Astrocyte (in vitro differentiated cells and primary cell): ENCODE measurements at regions not wholly inside any gene's neighbourhood (a gene's known extent, or its start where the extent isn't known, plus 50 kb on each side); places are given as distances from the start of the nearest gene placed in this dataset.
A peak's percentile ranks its signal among the peaks of the same experiment; 100 is the strongest.

Source experiments
- DNase-seq: peaks from one replicate; pipeline ENCODE4 v3.0.0-alpha.2; 2010; ENCODE audit warnings: low read depth
- FAIRE-seq: peaks from 2 replicates; lab custom pipeline; 2011; peaks lifted over from hg19 to GRCh38; lab: Jason Lieb, UNC
- H2AFZ ChIP-seq: 2 replicates; pipeline ENCODE4 v1.6.0; 2012; ENCODE audit warnings: low read depth, low read length, inconsistent platforms
- H3K27ac ChIP-seq: 2 replicates; pipeline ENCODE4 v1.5.1; 2011; ENCODE audit warnings: low read depth, low read length, inconsistent platforms
- H3K27me3 ChIP-seq: 2 replicates; pipeline ENCODE4 v1.6.0; 2011; ENCODE audit warnings: low read length, inconsistent platforms; ENCODE audit not compliant: insufficient read depth
- H3K36me3 ChIP-seq: 2 replicates; pipeline ENCODE4 v1.5.1; 2011; ENCODE audit warnings: low read length, inconsistent platforms; ENCODE audit not compliant: insufficient read depth
- H3K4me1 ChIP-seq: 2 replicates; pipeline ENCODE4 v1.5.1; 2011; ENCODE audit warnings: low read length, inconsistent platforms; ENCODE audit not compliant: insufficient read depth
- H3K4me2 ChIP-seq: 2 replicates; pipeline ENCODE4 v1.6.0; 2012; ENCODE audit warnings: low read length, inconsistent platforms
- H3K4me3 ChIP-seq: 2 replicates; pipeline ENCODE4 v1.5.1; 2011; ENCODE audit warnings: low read depth, mild to moderate bottlenecking, low read length, inconsistent platforms; ENCODE audit not compliant: insufficient read depth
- H3K79me2 ChIP-seq: 2 replicates; pipeline ENCODE4 v1.6.0; 2012; ENCODE audit warnings: mild to moderate bottlenecking, low read length, inconsistent platforms; ENCODE audit not compliant: insufficient read depth
- H3K9ac ChIP-seq: 2 replicates; pipeline ENCODE4 v1.6.0; 2012; ENCODE audit warnings: mild to moderate bottlenecking, low read length, inconsistent platforms
- H3K9me3 ChIP-seq: 2 replicates; pipeline ENCODE4 v1.5.1; 2012; ENCODE audit warnings: low read depth, mild to moderate bottlenecking, low read length, inconsistent platforms; ENCODE audit not compliant: insufficient read depth
- H4K20me1 ChIP-seq: 2 replicates; pipeline ENCODE4 v1.6.0; 2012; ENCODE audit warnings: low read length, inconsistent platforms; ENCODE audit not compliant: insufficient read depth
- H3K27ac Mint-ChIP-seq: one replicate; pipeline ENCODE4 v1.8.0; 2021; ENCODE audit warnings: mild to moderate bottlenecking, mixed read lengths; ENCODE audit not compliant: unreplicated experiment
- H3K27me3 Mint-ChIP-seq: one replicate; pipeline ENCODE4 v1.8.0; 2021; ENCODE audit warnings: low read depth, mixed read lengths; ENCODE audit not compliant: unreplicated experiment
- H3K36me3 Mint-ChIP-seq: one replicate; pipeline ENCODE4 v1.8.0; 2021; ENCODE audit warnings: low read depth, mixed read lengths; ENCODE audit not compliant: unreplicated experiment
- H3K4me1 Mint-ChIP-seq: one replicate; pipeline ENCODE4 v1.8.0; 2021; ENCODE audit warnings: low read depth, mixed read lengths; ENCODE audit not compliant: unreplicated experiment
- H3K4me3 Mint-ChIP-seq: one replicate; pipeline ENCODE4 v1.8.0; 2021; ENCODE audit warnings: mild to moderate bottlenecking, moderate library complexity, mixed read lengths; ENCODE audit not compliant: unreplicated experiment
- H3K9me3 Mint-ChIP-seq: one replicate; pipeline ENCODE4 v1.8.0; 2021; ENCODE audit warnings: mild to moderate bottlenecking, mixed read lengths; ENCODE audit not compliant: unreplicated experiment
- CTCF ChIP-seq: IDR thresholded peaks from 2 replicates; pipeline ENCODE4 v1.5.1; 2011; ENCODE audit warnings: low read depth, mild to moderate bottlenecking, inconsistent platforms, low read length, moderate library complexity; ENCODE audit not compliant: insufficient read depth
- EZH2 ChIP-seq: IDR thresholded peaks from 2 replicates; pipeline ENCODE4 v1.6.1; 2012; ENCODE audit warnings: mild to moderate bottlenecking, low read length, inconsistent platforms; ENCODE audit not compliant: insufficient read depth

- Histone ChIP-seq H3K9me3 (no peaks in the 10 kb centered on the region), H3K79me2 (no peaks in the 10 kb centered on the region), H3K9ac (no peak overlapping the region), H3K4me1 (no peaks in the 10 kb centered on the region), H3K36me3 (no peaks in the 10 kb centered on the region), H4K20me1 (no peaks in the 10 kb centered on the region), H3K4me2 (peak overlapping the region; percentile 5), H2AFZ (no peak overlapping the region), H3K27me3 (no peaks in the 10 kb centered on the region), H3K4me3 (no peak overlapping the region), H3K27ac (no peak overlapping the region)
- Mint-ChIP-seq H3K27ac (no peak overlapping the region), H3K9me3 (peaks cover 3% of the 10 kb centered on the region), H3K4me3 (no peak overlapping the region), H3K27me3 (no peaks in the 10 kb centered on the region), H3K36me3 (no peaks in the 10 kb centered on the region), H3K4me1 (no peaks in the 10 kb centered on the region)
- TF ChIP-seq CTCF = no peak
- no peak for TF ChIP-seq EZH2
- DNase-seq = no peak
- FAIRE-seq = no peak
These were observed 1373.8 kb upstream of the GOT2 start for GRCh38 chr16:60107871-60108270.

- H3K9me3 Mint-ChIP-seq = peaks cover 3% of the 10 kb centered on the region
- peak; percentile 83 for DNase-seq
- FAIRE-seq = no peak
- Histone ChIP-seq H3K9me3 (no peaks in the 10 kb centered on the region), H3K9ac (no peak overlapping the region), H2AFZ (no peak overlapping the region), H3K27ac (no peak overlapping the region), H3K27me3 (no peaks in the 10 kb centered on the region), H3K4me1 (no peaks in the 10 kb centered on the region), H4K20me1 (no peaks in the 10 kb centered on the region), H3K36me3 (no peaks in the 10 kb centered on the region), H3K4me3 (no peak overlapping the region), H3K4me2 (peak overlapping the region; percentile 5), H3K79me2 (no peaks in the 10 kb centered on the region)
- no peak overlapping the region for H3K27ac Mint-ChIP-seq
- TF ChIP-seq EZH2 (no peak), CTCF (no peak)
- no peak overlapping the region for H3K4me3 Mint-ChIP-seq
- H3K4me1 Mint-ChIP-seq = no peaks in the 10 kb centered on the region
- no peaks in the 10 kb centered on the region for H3K36me3 Mint-ChIP-seq
- no peaks in the 10 kb centered on the region for H3K27me3 Mint-ChIP-seq
These were observed 1373.3 kb upstream of the GOT2 start for GRCh38 chr16:60107437-60107836.

- TF ChIP-seq CTCF = no peak
- no peak for TF ChIP-seq EZH2
- no peaks in the 10 kb centered on the region for H3K27me3 ChIP-seq
- Mint-ChIP-seq H3K36me3 (no peaks in the 10 kb centered on the region), H3K27me3 (no peaks in the 10 kb centered on the region), H3K9me3 (peaks cover 14% of the 10 kb centered on the region), H3K4me1 (no peaks in the 10 kb centered on the region), H3K4me3 (no peak overlapping the region), H3K27ac (no peak overlapping the region)
- H4K20me1 ChIP-seq = no peaks in the 10 kb centered on the region
- no peaks in the 10 kb centered on the region for H3K4me1 ChIP-seq
- H3K36me3 ChIP-seq = no peaks in the 10 kb centered on the region
- FAIRE-seq (no peak), DNase-seq (no peak)
- no peaks in the 10 kb centered on the region for H3K9me3 ChIP-seq
- H3K27ac ChIP-seq = no peak overlapping the region
- H3K4me3 ChIP-seq = no peak overlapping the region
- H2AFZ ChIP-seq = no peak overlapping the region
- H3K4me2 ChIP-seq = no peak overlapping the region
- no peak overlapping the region for H3K9ac ChIP-seq
- no peaks in the 10 kb centered on the region for H3K79me2 ChIP-seq
These were observed 1366.3 kb upstream of the GOT2 start for GRCh38 chr16:60100371-60100770.
